ENCODE measurements at regions not wholly inside any gene's neighbourhood (a gene's known extent, or its start where the extent isn't known, plus 50 kb on each side); places are given as distances from the start of the nearest gene placed in this dataset.

DNA sequence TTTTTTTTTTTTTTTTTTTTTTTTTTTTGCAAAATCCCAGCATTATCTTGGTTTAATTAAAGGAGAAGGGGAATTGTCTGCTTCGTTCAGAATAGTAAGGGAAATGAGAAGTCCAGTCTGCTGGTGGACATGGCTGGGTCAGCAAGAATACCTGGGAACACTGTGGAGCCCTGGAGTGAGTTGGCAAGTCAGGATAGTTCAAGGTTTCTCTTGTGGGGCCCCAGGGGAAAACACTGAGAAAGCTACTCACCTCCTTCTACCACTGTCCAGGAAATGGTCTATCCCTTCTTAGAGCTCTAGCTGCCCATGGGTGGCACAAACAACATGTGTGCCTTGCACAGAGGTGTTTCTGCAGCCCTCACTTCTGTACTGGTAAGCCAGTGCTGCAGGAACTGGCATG, 169.1 kb upstream of the SIX2 start:
- Mint-ChIP-seq H3K4me1 (no peaks in the 10 kb centered on the region), H3K4me3 (no peak overlapping the region), H3K27ac (no peak overlapping the region), H3K36me3 (ENCODE audit: low read depth) (no peaks in the 10 kb centered on the region), H3K27me3 (peaks cover 26% of the 10 kb centered on the region)
- H3K9me3 ChIP-seq (ENCODE audit: control insufficient read depth, low read length, poor library complexity, severe bottlenecking), result no peaks in the 10 kb centered on the region
- DNase-seq (no peak), ATAC-seq (no peak)

DNA sequence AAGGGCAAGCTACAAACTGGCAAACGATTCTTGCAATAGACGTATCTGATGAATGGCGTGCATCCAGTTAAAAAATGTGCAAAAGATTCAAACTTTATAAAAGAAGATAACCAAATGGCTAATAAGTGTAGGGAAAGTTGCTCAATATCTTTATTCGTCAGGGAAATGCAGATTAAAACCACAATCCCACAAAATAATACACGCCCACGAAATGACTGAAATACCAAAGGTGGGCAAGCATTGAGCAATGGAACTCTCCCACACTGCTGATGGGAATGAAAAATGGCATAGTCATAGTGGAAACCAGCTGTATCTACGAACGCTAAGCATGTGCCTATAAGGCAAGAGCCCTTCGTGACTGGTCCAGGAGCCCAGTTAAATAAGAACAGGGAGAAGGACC, 168.6 kb upstream of the SIX2 start:
- Mint-ChIP-seq H3K4me3 (no peak overlapping the region), H3K36me3 (ENCODE audit: low read depth) (no peaks in the 10 kb centered on the region), H3K27ac (no peak overlapping the region), H3K4me1 (no peaks in the 10 kb centered on the region), H3K27me3 (peaks cover 31% of the 10 kb centered on the region)
- no peaks in the 10 kb centered on the region for H3K9me3 ChIP-seq (ENCODE audit: control insufficient read depth, low read length, poor library complexity, severe bottlenecking)
- DNase-seq (no peak), ATAC-seq (no peak)

DNA sequence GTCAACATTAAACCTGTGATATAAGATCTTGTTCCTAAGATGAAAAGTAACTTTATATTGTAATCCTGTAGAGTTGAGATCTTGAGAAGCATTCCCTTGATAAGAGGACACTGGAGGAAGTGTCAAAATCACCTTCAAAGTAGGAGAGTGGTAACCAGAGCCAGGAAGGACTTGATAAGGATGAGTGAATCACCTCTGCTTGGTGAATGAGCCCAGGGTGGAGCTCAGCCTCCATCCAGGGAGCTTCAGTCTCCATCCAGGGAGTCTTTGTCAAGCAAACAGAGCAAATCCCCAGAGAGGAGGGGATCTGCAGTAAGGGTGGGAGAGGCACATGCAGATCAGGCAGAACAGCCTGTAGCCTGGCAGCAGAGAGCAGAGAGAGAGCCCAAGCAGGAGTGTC, 167.1 kb upstream of the SIX2 start:
- H3K9me3 ChIP-seq (ENCODE audit: control insufficient read depth, low read length, poor library complexity, severe bottlenecking), result no peaks in the 10 kb centered on the region
- DNase-seq, result no peak
- Mint-ChIP-seq H3K4me3 (no peak overlapping the region), H3K36me3 (ENCODE audit: low read depth) (no peaks in the 10 kb centered on the region), H3K27me3 (peaks cover 34% of the 10 kb centered on the region), H3K27ac (no peak overlapping the region), H3K4me1 (no peaks in the 10 kb centered on the region)
- ATAC-seq, result no peak

DNA sequence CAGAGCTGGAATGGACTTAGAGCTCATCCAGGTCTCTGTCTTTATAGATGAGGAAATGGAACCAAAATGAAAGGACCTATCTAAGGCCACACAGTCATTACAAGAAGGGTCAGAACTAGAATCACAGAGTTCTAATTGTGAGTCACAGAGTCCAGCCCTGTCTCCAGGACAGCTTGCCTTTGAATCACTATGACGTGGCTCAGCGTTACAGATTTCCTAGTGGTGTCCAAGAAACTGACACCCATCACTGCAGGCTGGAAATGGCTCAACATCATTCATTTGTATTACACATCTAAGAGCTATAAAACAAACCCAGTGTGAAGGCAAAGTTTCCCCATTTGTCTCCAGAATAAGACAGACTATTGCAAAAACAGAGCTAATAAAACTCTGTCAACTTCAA, 164.3 kb upstream of the SIX2 start:
- H3K4me3 Mint-ChIP-seq, result no peak overlapping the region
- no peaks in the 10 kb centered on the region for H3K36me3 Mint-ChIP-seq (ENCODE audit: low read depth)
- H3K9me3 ChIP-seq (ENCODE audit: control insufficient read depth, low read length, poor library complexity, severe bottlenecking), result no peaks in the 10 kb centered on the region
- DNase-seq, result no peak
- no peak overlapping the region for H3K27ac Mint-ChIP-seq
- no peak for ATAC-seq
- peaks cover 2% of the 10 kb centered on the region for H3K4me1 Mint-ChIP-seq
- peaks cover 46% of the 10 kb centered on the region for H3K27me3 Mint-ChIP-seq

DNA sequence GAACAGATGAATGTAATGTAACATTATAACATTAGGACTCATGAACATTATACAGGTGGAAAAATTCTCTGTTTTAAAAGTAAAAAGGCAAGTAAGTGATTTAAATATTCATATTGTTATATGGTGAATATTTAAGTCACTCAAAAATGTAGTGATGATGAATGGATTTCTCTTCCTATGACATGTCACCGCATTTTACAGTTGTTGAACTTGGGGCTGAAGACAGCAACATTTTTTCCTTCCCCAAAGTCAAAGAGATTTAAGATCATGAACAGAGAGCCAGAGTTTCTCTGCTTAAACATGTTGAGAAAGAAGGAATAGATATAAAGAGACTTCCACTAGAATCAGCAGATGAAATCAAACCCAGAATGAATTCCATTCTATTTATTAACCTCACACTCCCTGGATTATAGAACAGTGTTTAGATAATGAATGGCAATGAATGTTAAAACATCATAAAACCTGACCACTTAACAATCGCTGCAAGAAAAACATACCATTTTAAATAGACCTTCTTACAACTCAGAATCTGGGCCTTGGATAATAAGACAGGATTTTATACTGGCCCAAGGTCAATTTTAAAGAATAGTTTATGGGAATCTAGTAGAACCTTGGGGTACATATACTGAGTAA, 163.6 kb upstream of the SIX2 start:
- no peak overlapping the region for H3K4me3 Mint-ChIP-seq
- H3K27me3 Mint-ChIP-seq, result peaks cover 52% of the 10 kb centered on the region
- H3K9me3 ChIP-seq (ENCODE audit: control insufficient read depth, low read length, poor library complexity, severe bottlenecking), result no peaks in the 10 kb centered on the region
- H3K27ac Mint-ChIP-seq, result no peak overlapping the region
- ATAC-seq (no peak), DNase-seq (no peak)
- peaks cover 2% of the 10 kb centered on the region for H3K4me1 Mint-ChIP-seq
- no peaks in the 10 kb centered on the region for H3K36me3 Mint-ChIP-seq (ENCODE audit: low read depth)

DNA sequence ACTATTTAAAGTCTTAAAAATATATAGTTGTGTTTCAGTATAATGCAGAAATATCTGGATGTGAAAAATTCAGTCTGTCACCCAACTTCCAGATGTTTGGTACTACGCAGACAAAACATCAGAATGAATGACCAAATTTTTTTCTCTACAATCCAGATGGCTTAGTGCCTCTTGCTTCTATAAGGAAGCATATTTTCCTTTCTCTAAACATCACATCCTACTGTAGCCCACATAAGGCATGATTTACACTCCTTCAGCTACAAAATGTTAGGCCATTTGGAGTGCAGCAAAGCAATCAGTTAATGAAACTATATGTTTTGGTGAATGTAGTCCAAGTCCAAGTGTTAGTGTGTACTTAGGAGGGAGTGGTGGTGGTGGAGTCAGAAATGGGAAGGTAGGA, 162.9 kb upstream of the SIX2 start:
- no peak overlapping the region for H3K27ac Mint-ChIP-seq
- ATAC-seq, result no peak
- peaks cover 2% of the 10 kb centered on the region for H3K4me1 Mint-ChIP-seq
- H3K36me3 Mint-ChIP-seq (ENCODE audit: low read depth), result no peaks in the 10 kb centered on the region
- peaks cover 54% of the 10 kb centered on the region for H3K27me3 Mint-ChIP-seq
- no peak overlapping the region for H3K4me3 Mint-ChIP-seq
- no peak for DNase-seq
- no peaks in the 10 kb centered on the region for H3K9me3 ChIP-seq (ENCODE audit: control insufficient read depth, low read length, poor library complexity, severe bottlenecking)

DNA sequence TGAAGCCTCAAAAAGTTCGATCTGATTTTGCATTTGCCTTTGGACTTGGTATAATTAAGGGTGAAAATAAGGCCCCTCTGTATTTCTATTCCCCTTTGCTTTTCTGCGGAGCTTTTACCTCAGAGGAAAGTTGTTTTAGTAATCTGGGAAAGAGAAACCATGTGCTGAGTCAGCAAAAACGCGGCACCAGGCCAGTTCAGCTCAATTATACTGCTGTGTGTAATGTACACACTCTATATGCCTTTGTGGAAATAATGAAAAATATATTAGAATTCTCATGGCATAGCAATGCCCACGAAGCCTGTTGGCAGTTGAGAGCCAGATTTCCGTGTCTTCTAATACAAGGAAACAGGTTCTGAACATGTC, 161.9 kb upstream of the SIX2 start:
- DNase-seq, result no peak
- Mint-ChIP-seq H3K27ac (no peak overlapping the region), H3K27me3 (peaks cover 58% of the 10 kb centered on the region), H3K4me1 (peaks cover 2% of the 10 kb centered on the region), H3K36me3 (ENCODE audit: low read depth) (no peaks in the 10 kb centered on the region), H3K4me3 (no peak overlapping the region)
- no peaks in the 10 kb centered on the region for H3K9me3 ChIP-seq (ENCODE audit: control insufficient read depth, low read length, poor library complexity, severe bottlenecking)
- ATAC-seq, result no peak

DNA sequence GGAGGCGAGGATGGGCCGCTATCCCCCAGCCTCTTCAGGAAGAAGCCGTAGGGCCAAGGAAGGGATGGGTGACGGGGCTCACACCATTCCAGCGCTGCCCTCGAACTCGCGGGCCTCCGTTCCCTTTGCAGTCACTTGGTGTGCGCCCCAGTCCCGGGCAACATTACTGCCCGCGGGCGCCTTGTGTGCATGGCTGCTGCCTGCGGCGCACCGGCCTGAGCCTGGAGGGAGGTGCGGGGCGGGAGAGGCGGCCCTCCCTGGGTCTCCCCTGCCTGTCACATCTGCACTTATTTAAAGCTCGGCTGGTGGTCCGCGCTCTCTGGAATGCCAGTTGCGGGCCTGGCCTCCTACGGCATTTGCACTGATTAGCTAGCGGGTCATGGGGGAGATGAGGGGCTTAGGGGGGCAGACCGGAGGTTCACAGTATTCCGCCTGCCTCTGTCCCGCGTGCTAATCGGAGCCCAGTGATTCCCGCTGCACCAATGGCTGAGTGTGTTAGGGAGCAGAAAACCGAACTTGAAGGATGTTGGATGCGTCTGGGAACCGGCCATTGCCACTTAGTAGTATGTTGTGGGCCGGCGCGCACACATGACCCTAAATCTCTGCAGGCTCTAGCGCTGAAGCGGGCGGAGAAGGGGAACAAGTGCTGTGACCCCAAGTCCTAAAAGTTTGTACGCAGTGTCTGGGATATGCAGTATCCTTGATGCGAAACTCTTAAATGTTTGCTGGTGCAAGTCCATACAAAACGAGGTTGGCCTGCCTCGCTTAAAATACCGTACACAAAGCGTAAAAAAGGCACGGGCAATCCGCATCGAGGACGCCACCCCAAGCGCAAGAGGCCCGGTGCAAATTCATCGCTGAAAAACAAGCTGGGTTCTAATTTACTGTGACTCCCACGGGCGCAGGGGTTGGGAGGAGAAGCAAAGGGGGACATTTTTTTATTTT, 161.2 kb upstream of the SIX2 start:
- H3K4me1 Mint-ChIP-seq, result peaks cover 2% of the 10 kb centered on the region
- no peaks in the 10 kb centered on the region for H3K9me3 ChIP-seq (ENCODE audit: control insufficient read depth, low read length, poor library complexity, severe bottlenecking)
- H3K27me3 Mint-ChIP-seq, result peaks cover 63% of the 10 kb centered on the region
- no peak for ATAC-seq
- no peak for DNase-seq
- no peak overlapping the region for H3K4me3 Mint-ChIP-seq
- H3K36me3 Mint-ChIP-seq (ENCODE audit: low read depth), result no peaks in the 10 kb centered on the region
- H3K27ac Mint-ChIP-seq, result no peak overlapping the region

DNA sequence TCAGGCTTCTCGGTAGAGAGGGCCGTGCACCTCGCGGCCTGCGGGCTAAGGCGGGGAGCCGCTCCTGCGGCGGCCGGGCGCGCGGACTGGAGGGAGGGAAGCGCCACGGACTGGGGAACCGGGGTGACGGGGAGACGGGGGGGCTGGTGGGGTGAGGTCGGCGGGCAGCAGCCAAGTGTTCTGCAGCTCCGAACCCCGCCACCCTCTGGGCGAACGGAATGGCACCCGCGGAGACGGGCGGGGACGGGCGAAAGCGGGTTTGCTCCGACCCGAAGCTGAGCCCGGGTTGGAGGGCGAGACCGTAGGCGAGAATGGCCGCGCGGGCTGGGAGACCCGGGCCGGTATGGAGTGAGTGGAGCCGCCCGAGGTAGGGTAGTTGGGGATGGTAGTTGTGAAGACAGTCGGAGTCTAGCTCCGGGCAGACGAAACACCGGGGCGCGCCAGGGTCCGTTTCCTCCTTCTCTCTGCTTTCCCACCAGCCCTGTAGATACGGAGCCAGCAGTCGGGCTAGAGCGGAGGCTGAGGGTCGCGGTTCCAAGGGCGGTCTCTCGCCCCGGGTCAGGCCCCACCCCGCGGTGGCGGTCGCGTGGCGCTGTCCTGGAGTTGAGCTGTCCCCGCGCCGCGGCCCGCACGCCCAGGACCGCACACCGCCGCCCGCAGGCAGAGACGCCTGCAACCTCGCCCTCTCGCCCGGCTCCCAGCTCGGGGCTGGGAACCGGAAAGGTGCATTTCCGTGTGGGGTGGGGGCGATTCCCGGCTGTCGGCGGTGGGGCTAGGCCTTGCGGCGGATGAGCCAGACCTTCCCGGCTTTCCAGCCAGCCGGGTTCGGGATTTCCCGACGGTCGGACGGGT, 160.3 kb upstream of the SIX2 start:
- no peak for DNase-seq
- Mint-ChIP-seq H3K27ac (no peak overlapping the region), H3K27me3 (peaks cover 64% of the 10 kb centered on the region), H3K36me3 (ENCODE audit: low read depth) (no peaks in the 10 kb centered on the region), H3K4me1 (peaks cover 2% of the 10 kb centered on the region), H3K4me3 (peak overlapping the region; percentile 39)
- no peak for ATAC-seq
- H3K9me3 ChIP-seq (ENCODE audit: control insufficient read depth, low read length, poor library complexity, severe bottlenecking), result no peaks in the 10 kb centered on the region

DNA sequence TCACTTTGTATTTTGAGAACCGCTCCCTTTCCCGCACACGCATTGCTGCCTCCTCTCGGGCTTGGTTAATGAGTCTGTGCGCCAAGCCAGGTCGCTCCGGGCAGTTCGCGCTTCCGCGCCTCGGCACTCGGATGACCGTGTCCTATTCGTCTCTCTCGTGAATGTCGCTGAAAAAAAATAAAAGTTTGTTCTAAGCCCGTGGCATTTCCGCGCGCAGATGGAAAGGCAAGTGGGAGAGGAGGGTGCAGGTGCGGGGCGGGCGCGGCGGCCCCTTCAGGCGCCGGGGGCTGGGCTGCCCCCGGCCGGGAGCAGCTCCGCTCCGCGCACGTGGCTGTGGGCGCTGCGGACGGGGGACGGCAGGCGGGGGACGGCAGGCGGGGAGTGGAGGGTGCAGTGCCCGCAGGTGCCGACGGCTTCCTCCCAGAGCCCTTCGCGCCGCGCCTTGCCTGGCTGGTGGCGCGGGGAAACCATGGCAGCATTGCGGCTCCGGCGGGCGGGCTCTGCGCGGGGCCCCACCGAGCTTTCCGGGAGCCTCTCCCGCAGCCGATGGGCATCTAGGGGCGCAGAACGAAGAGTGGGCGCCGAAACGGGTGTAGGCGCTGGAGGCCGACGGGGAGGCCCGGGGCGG, 159.6 kb upstream of the SIX2 start:
- Mint-ChIP-seq H3K27me3 (peaks cover 64% of the 10 kb centered on the region), H3K36me3 (ENCODE audit: low read depth) (no peaks in the 10 kb centered on the region)

DNA sequence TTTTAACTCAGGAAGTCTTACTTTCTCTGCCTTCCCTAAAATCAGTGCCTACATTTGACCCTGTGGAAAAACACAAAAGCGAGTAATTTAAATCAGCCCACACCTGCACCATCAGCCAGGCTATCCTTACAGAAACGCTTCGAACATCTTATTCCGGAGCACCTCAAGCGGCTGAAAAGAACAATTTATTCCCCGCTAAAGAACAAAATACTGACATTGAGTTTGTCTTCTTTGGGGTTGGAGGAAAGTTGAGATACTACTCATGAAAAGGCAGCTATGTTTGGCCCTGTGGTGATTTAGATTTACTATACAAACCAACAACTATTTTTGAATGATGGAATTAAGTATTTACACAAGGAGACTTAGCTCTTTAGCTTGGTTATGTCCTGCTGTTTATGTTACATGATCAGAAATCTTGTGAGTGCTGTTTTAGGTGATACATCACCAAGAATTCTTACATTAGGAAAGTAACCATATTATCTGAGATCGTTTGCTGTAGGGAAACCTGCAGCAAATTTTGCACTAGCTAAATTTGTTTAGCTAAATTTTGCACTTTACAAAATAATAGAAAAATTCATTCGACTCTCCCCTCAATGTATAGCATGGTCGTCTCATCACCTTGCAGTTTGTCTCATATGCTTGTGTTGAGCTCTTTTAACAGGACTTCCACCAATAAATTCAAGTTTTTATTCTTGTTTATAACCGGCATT, 158.8 kb upstream of the SIX2 start:
- Mint-ChIP-seq H3K27ac (no peak overlapping the region), H3K36me3 (ENCODE audit: low read depth) (no peaks in the 10 kb centered on the region), H3K27me3 (peaks cover 64% of the 10 kb centered on the region), H3K4me1 (peaks cover 2% of the 10 kb centered on the region), H3K4me3 (no peak overlapping the region)
- peaks cover 3% of the 10 kb centered on the region for H3K9me3 ChIP-seq (ENCODE audit: control insufficient read depth, low read length, poor library complexity, severe bottlenecking)
- ATAC-seq (no peak), DNase-seq (no peak)

More for the DNA sequence above, 159.6 kb upstream of the SIX2 start:
- Mint-ChIP-seq H3K27ac (no peak overlapping the region), H3K4me3 (peak overlapping the region; percentile 76), H3K4me1 (peaks cover 2% of the 10 kb centered on the region)
- ATAC-seq, result no peak
- no peak for DNase-seq
- no peaks in the 10 kb centered on the region for H3K9me3 ChIP-seq (ENCODE audit: control insufficient read depth, low read length, poor library complexity, severe bottlenecking)

DNA sequence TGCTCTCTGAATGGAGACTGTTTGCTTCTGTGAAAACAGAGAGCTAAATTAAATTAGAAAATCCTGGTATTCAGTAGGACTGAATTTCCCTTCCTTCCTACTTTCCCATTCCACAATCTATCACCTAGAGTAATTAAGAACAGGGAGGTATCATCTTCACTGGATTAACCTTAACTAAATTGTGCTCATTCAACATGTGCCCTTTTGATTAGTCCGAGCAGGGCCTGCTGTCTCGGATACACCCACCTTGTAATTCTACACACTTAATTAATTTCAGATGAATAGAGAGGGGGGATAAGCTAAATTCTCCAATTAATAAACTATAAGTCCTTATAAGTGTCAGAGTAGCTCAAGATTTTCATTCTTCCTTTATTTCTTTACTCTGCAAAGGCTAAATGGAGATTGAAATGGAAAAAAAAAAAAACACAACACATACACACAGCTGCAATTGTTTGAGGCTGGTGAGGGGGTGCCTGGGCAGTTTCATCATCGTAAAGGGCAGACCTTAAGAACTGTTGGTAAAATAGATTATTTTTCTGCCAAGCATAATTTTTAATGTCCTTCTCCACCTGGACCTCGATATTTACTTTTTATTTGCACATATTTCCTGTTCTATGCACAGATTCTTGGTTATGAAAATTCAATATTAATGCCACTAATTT, 157.1 kb upstream of the SIX2 start:
- Mint-ChIP-seq H3K4me3 (no peak overlapping the region), H3K36me3 (ENCODE audit: low read depth) (no peaks in the 10 kb centered on the region), H3K27ac (no peak overlapping the region), H3K27me3 (peaks cover 67% of the 10 kb centered on the region), H3K4me1 (peaks cover 2% of the 10 kb centered on the region)
- H3K9me3 ChIP-seq (ENCODE audit: control insufficient read depth, low read length, poor library complexity, severe bottlenecking), result peaks cover 3% of the 10 kb centered on the region
- DNase-seq (no peak), ATAC-seq (no peak)
